ENCODE measurements at regions not wholly inside any gene's neighbourhood (a gene's known extent, or its start where the extent isn't known, plus 50 kb on each side); places are given as distances from the start of the nearest gene placed in this dataset.

DNA sequence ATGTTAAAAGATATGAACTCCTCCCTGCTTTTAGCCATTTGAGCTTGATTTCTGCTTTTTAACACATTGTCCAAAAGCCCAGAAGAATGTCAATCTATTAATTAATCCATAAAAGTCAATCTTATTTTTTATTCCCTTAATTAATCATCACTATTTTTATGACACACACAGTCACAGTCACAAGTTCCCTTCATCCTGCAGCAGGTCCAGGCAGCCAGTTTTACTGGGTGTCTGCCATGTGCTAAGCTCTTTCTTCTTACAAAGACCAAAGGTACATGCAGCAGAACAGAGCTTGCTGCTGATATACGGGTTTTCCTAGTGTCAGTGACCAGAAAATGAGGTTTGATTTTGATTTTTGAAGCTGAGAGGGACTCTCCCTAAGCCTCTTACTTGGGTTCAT, 53.3 kb upstream of the SLC22A23 start:
- TF ChIP-seq, protein P1, sequence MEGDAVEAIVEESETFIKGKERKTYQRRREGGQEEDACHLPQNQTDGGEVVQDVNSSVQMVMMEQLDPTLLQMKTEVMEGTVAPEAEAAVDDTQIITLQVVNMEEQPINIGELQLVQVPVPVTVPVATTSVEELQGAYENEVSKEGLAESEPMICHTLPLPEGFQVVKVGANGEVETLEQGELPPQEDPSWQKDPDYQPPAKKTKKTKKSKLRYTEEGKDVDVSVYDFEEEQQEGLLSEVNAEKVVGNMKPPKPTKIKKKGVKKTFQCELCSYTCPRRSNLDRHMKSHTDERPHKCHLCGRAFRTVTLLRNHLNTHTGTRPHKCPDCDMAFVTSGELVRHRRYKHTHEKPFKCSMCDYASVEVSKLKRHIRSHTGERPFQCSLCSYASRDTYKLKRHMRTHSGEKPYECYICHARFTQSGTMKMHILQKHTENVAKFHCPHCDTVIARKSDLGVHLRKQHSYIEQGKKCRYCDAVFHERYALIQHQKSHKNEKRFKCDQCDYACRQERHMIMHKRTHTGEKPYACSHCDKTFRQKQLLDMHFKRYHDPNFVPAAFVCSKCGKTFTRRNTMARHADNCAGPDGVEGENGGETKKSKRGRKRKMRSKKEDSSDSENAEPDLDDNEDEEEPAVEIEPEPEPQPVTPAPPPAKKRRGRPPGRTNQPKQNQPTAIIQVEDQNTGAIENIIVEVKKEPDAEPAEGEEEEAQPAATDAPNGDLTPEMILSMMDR (IDR thresholded peaks at IDR 0.05), result no peak
- TF ChIP-seq POLR2A (IDR thresholded peaks at IDR 0.05) (no peak), POLR2AphosphoS5 (IDR thresholded peaks at IDR 0.05) (peak; percentile 42)

Data from prostate gland (tissue), 2 donors.